HFFc6 (cell line): ENCODE measurements at regions not wholly inside any gene's neighbourhood (a gene's known extent, or its start where the extent isn't known, plus 50 kb on each side); places are given as distances from the start of the nearest gene placed in this dataset.

ENCODE experiments used
- DNase-seq: peaks from one replicate; pipeline ENCODE4 v3.0.0-alpha.2; 2018
- H3K27ac Mint-ChIP-seq: 2 replicates; pipeline ENCODE4 v1.8.0; 2020; ENCODE audit warnings: mild to moderate bottlenecking, mixed read lengths
- H3K27me3 Mint-ChIP-seq: 2 replicates; pipeline ENCODE4 v1.8.0; 2021; ENCODE audit warnings: mild to moderate bottlenecking, moderate library complexity, mixed read lengths; ENCODE audit not compliant: insufficient read depth
- H3K36me3 Mint-ChIP-seq: 2 replicates; pipeline ENCODE4 v1.8.0; 2021; ENCODE audit warnings: low read depth, mixed read lengths
- H3K4me1 Mint-ChIP-seq: 2 replicates; pipeline ENCODE4 v1.8.0; 2020; ENCODE audit warnings: low read depth, mixed read lengths
- H3K4me3 Mint-ChIP-seq: 2 replicates; pipeline ENCODE4 v1.8.0; 2020; ENCODE audit warnings: mild to moderate bottlenecking, moderate library complexity, mixed read lengths
- H3K9me3 Mint-ChIP-seq: 2 replicates; pipeline ENCODE4 v1.8.0; 2020; ENCODE audit warnings: mild to moderate bottlenecking, mixed read lengths
- TF ChIP-seq, protein P1 (sequence below): fragments of 200-600 bp; sonication (generic); IDR thresholded peaks from 2 replicates; pipeline ENCODE4 v1.5.0; 2021; ENCODE audit warnings: antibody characterized with exemption, mild to moderate bottlenecking

DNA sequence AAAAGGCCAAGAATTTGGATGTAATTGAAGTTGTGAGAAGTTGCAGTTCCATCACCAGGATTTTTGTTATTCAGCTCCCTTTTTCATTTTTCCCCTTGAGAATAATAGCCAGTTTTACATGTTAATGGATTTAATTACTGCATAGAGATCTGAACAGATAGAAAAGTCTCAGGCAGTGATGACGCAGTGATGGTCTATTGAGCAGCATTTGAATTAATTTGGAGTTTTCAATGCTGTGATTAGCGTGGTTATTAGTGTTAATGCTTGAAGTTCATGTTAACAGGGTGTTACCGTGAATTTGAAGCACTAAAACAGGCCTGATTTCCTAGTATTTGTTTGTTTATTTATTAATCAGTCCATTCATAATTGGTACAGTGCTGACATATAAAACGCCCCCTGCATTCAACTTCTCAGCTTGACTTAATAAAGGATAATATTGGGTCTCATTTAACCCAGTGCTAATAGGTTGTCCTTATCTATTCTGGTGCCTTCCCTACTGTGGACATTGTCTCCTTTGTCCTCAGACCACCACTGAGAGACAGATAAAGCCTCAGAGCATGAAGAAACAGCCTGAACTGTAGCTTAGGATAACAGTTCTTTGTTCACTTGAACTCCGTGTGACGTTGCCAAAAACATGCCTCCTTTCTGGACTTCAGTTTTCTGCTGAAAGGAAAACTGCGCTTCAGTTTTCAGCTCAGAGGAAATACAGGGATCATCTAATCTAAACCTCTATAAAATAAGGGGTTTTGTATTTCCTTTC lies 82.4 kb downstream of the RTP4 start:
- no peaks in the 10 kb centered on the region for H3K9me3 Mint-ChIP-seq
- H3K36me3 Mint-ChIP-seq, result no peaks in the 10 kb centered on the region
- peaks cover 10% of the 10 kb centered on the region for H3K27me3 Mint-ChIP-seq
- no peak overlapping the region for H3K27ac Mint-ChIP-seq
- H3K4me1 Mint-ChIP-seq, result no peaks in the 10 kb centered on the region
- TF ChIP-seq, protein P1, sequence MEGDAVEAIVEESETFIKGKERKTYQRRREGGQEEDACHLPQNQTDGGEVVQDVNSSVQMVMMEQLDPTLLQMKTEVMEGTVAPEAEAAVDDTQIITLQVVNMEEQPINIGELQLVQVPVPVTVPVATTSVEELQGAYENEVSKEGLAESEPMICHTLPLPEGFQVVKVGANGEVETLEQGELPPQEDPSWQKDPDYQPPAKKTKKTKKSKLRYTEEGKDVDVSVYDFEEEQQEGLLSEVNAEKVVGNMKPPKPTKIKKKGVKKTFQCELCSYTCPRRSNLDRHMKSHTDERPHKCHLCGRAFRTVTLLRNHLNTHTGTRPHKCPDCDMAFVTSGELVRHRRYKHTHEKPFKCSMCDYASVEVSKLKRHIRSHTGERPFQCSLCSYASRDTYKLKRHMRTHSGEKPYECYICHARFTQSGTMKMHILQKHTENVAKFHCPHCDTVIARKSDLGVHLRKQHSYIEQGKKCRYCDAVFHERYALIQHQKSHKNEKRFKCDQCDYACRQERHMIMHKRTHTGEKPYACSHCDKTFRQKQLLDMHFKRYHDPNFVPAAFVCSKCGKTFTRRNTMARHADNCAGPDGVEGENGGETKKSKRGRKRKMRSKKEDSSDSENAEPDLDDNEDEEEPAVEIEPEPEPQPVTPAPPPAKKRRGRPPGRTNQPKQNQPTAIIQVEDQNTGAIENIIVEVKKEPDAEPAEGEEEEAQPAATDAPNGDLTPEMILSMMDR, result no peak
- DNase-seq, result no peak
- no peak overlapping the region for H3K4me3 Mint-ChIP-seq

DNA sequence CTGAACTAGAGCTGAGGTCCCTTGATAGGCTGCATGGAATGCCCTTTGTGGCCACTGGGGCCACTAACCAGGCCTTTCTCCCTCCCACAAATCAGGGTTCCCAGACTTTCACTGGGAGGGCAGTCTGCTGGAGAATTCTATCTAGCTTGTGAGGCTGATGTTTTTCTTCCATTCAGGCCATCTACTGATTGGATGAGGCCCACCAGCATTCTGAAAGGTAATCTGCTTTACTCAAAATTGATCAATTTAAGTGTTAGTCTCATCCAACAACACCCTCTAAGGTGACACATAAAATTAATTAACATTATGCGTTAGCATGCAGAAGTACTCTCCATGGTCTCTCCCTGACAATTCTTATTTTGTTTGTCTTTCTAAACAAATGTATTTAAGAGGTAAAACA lies 80.5 kb downstream of the RTP4 start:
- H3K4me1 Mint-ChIP-seq, result no peaks in the 10 kb centered on the region
- no peaks in the 10 kb centered on the region for H3K36me3 Mint-ChIP-seq
- DNase-seq, result no peak
- TF ChIP-seq, protein P1, result no peak
- H3K27me3 Mint-ChIP-seq, result peaks cover 10% of the 10 kb centered on the region
- H3K27ac Mint-ChIP-seq, result no peak overlapping the region
- H3K9me3 Mint-ChIP-seq, result no peaks in the 10 kb centered on the region
- no peak overlapping the region for H3K4me3 Mint-ChIP-seq

DNA sequence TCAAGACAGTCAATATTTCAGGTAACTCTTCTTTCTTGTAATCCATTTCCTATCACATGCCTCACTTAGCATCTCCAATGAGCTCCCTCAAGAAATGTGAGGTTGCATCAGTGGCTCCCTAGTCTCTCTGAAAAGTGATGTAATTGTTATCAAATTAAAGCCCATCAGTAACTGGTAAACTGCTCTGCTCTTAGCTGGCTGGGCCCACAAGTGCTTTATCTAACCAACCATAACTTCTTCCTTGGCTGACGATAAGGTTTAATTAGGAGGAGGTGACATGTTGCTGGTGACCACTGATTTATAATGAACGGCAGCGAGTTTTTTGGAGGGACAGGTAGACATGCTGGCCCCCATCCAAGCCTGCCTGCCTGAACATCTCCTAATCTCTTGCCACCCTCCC lies 79.6 kb downstream of the RTP4 start:
- no peaks in the 10 kb centered on the region for H3K4me1 Mint-ChIP-seq
- peaks cover 9% of the 10 kb centered on the region for H3K27me3 Mint-ChIP-seq
- TF ChIP-seq, protein P1, result no peak
- DNase-seq, result no peak
- H3K27ac Mint-ChIP-seq, result no peak overlapping the region
- no peak overlapping the region for H3K4me3 Mint-ChIP-seq
- no peaks in the 10 kb centered on the region for H3K36me3 Mint-ChIP-seq
- H3K9me3 Mint-ChIP-seq, result no peaks in the 10 kb centered on the region

DNA sequence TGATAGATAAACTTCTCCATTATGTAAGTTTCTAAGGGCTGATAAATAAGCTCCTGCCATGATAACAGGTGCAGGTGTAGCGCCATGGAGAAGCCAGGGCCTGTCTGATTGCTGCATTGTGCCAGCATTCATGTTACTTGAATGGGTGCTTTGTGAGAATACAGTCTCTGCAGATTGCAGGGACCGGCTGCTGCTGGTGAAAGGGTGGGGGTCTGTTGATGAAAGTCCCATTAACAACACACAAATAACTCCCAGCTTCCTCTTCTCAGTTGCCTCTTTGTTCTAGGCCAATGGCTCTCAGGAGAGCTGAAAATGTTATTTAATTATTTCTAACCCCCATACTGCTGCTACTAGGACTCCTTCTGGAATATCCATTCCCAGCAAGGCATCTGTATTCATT lies 77.2 kb downstream of the RTP4 start:
- Mint-ChIP-seq H3K27ac (no peak overlapping the region), H3K9me3 (no peaks in the 10 kb centered on the region), H3K27me3 (peaks cover 8% of the 10 kb centered on the region), H3K4me3 (no peak overlapping the region), H3K4me1 (no peaks in the 10 kb centered on the region), H3K36me3 (no peaks in the 10 kb centered on the region)
- TF ChIP-seq, protein P1, result no peak
- no peak for DNase-seq

DNA sequence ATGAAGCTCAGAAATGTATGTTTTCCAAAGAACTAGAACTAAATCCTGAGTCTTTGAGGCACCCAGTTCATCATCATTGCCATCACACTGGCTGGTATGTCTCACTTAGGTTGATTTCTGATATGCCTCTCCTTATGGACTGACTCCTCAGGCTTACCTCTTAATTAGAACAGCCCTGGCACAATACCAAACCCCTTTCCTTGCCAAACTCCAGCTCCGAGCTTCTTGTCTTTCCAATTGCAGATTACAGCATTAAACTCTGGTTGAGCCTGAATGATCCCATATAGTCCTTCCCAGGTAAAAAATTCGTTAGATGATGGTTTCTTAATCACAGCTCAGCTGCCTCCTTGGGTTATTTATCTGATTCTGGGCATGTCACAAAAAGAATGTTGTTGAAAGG lies 66.3 kb downstream of the RTP4 start:
- no peaks in the 10 kb centered on the region for H3K4me1 Mint-ChIP-seq
- no peak overlapping the region for H3K27ac Mint-ChIP-seq
- no peaks in the 10 kb centered on the region for H3K9me3 Mint-ChIP-seq
- no peak for DNase-seq
- TF ChIP-seq, protein P1, result no peak
- H3K36me3 Mint-ChIP-seq, result no peaks in the 10 kb centered on the region
- H3K27me3 Mint-ChIP-seq, result peaks cover 15% of the 10 kb centered on the region
- H3K4me3 Mint-ChIP-seq, result no peak overlapping the region

DNA sequence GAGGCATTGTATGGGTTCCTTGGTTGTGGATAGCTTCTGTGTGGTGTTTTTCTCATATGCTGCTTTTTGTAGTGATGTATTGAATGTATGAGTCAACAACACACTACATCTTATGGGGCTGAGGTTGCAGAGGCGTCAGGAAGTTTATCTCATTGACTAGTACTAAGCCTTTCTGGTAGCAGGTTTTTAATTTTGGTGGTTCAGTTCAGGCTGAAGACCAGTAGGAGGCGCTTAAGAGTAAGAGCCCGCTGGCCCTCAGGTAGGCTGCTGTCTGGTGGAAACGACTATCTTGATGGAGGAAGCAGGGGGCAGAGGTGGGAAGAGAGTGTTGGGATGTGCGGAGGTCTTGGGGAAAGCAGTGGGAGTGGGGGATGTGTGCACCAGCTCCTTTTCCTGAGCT lies 62.4 kb downstream of the RTP4 start:
- TF ChIP-seq, protein P1, result peak; percentile 70
- H3K9me3 Mint-ChIP-seq, result no peaks in the 10 kb centered on the region
- no peak for DNase-seq
- H3K4me1 Mint-ChIP-seq, result no peaks in the 10 kb centered on the region
- no peak overlapping the region for H3K27ac Mint-ChIP-seq
- no peak overlapping the region for H3K4me3 Mint-ChIP-seq
- H3K27me3 Mint-ChIP-seq, result peaks cover 6% of the 10 kb centered on the region
- H3K36me3 Mint-ChIP-seq, result no peaks in the 10 kb centered on the region
